Brain microvascular endothelial cell (primary cell): ENCODE measurements at regions not wholly inside any gene's neighbourhood (a gene's known extent, or its start where the extent isn't known, plus 50 kb on each side); places are given as distances from the start of the nearest gene placed in this dataset.

Experiments used
- DNase-seq: peaks from one replicate; pipeline ENCODE4 v3.0.0-alpha.2; 2020
- H3K27ac ChIP-seq: fragments of 250-450 bp; sonication (Bioruptor Pico); 2 replicates; pipeline ENCODE4 v1.5.1; 2020; ENCODE audit warnings: mild to moderate bottlenecking, moderate library complexity
- H3K27me3 ChIP-seq: fragments of 250-450 bp; sonication (Bioruptor Pico); replicated peaks from 2 replicates; pipeline ENCODE4 v1.5.1; 2020; ENCODE audit warnings: mild to moderate bottlenecking
- H3K36me3 ChIP-seq: fragments of 250-450 bp; sonication (Bioruptor Pico); replicated peaks from 2 replicates; pipeline ENCODE4 v1.5.1; 2020; ENCODE audit warnings: mild to moderate bottlenecking
- H3K4me3 ChIP-seq: 2 replicates; pipeline ENCODE4 v1.5.1; 2011; ENCODE audit warnings: low read depth, mild to moderate bottlenecking, control low read depth, low read length, moderate library complexity
- in situ Hi-C: cut with HindIII; loops from 2 replicates; pipeline ENCODE4 v1.10.0; 2017; ENCODE audit warnings: low sequenced_read_pairs, low pct_ligation_motif_present
- TF ChIP-seq, protein P1 (sequence below): IDR thresholded peaks from 2 replicates; pipeline ENCODE4 v1.5.1; 2011; ENCODE audit warnings: low read depth, mild to moderate bottlenecking, moderate library complexity, low read length, control low read depth, inconsistent platforms; ENCODE audit errors: missing control alignments

DNA sequence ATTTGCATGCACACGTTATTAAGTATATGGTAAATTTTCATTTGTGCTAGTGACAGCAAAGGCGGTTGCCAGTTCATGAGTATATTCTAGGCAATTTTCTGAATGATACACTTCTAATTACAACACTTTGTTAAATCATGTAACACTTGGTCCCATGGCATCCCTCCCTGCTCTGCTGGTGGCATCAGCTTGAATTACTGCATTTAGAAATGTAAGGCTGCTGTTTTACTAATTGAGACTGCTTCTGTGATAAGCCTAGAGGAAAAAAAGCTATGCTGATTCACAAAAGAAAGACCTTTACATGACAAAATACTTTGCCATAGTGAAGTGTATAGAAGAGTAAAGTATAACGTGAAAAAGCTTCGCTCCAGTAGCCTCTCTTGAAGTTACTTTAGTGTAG is 636.1 kb downstream of the KCNH5 start:
- Histone ChIP-seq H3K27ac (no peak overlapping the region), H3K36me3 (no peaks in the 10 kb centered on the region), H3K27me3 (no peaks in the 10 kb centered on the region), H3K4me3 (no peak overlapping the region)
- in situ Hi-C loops, result no loop called here
- TF ChIP-seq, protein P1, sequence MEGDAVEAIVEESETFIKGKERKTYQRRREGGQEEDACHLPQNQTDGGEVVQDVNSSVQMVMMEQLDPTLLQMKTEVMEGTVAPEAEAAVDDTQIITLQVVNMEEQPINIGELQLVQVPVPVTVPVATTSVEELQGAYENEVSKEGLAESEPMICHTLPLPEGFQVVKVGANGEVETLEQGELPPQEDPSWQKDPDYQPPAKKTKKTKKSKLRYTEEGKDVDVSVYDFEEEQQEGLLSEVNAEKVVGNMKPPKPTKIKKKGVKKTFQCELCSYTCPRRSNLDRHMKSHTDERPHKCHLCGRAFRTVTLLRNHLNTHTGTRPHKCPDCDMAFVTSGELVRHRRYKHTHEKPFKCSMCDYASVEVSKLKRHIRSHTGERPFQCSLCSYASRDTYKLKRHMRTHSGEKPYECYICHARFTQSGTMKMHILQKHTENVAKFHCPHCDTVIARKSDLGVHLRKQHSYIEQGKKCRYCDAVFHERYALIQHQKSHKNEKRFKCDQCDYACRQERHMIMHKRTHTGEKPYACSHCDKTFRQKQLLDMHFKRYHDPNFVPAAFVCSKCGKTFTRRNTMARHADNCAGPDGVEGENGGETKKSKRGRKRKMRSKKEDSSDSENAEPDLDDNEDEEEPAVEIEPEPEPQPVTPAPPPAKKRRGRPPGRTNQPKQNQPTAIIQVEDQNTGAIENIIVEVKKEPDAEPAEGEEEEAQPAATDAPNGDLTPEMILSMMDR, result no peak
- no peak for DNase-seq

DNA sequence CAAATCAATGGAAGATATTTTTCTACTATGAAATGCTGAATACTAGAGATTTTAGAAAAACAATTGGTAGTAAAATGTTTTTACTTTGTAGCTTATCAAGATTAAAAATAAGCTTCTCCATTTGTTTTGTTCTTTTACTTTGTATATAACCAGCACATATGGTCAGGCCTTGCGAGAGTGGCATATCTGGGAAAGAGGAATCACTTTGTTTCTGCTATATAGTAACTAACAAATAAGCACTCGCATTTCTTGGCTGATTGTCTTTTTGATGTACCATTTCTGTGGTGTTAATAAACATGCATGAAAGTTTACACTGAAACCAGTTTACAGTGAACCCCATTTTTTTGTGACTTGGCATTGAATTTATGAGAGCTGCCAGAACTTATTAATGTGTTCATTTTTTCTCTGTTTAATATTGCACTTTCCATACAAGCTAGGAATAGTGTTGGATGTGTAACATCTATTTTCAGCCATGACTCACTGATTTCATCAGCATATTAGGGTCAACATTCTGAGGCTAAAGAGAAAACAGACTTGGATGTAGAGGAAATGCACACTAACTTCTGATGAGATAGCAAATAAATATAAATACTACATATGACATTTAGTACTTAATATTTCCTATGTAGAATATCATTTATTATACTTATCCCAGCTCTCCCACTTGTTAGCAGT is 635.5 kb downstream of the KCNH5 start:
- in situ Hi-C loops, result no loop called here
- no peak overlapping the region for H3K4me3 ChIP-seq
- peak; percentile 5 for DNase-seq
- no peaks in the 10 kb centered on the region for H3K36me3 ChIP-seq
- H3K27ac ChIP-seq, result no peak overlapping the region
- H3K27me3 ChIP-seq, result no peaks in the 10 kb centered on the region
- TF ChIP-seq, protein P1, result no peak

DNA sequence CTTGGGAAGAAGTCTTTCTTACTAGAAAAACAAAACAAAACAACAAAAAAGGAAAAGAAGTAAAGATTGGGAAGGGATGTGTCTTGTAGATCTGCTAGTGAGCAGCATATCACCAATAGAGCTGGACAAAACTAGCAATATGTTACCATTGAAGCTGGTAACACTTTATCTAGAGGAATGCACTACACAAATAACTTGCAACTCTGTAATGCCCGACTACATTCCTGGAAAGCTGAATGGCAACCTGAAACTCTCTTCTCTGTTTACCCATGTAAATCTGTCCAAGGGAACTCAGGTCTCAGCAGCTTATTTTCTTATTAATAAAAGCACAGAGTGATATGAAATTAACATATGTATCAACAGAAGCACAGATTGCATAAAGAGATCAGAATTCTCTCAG is 624.4 kb downstream of the KCNH5 start:
- no peak for DNase-seq
- in situ Hi-C loops, result no loop called here
- H3K36me3 ChIP-seq, result no peaks in the 10 kb centered on the region
- H3K4me3 ChIP-seq, result no peak overlapping the region
- TF ChIP-seq, protein P1, result no peak
- H3K27ac ChIP-seq, result no peak overlapping the region
- no peaks in the 10 kb centered on the region for H3K27me3 ChIP-seq

DNA sequence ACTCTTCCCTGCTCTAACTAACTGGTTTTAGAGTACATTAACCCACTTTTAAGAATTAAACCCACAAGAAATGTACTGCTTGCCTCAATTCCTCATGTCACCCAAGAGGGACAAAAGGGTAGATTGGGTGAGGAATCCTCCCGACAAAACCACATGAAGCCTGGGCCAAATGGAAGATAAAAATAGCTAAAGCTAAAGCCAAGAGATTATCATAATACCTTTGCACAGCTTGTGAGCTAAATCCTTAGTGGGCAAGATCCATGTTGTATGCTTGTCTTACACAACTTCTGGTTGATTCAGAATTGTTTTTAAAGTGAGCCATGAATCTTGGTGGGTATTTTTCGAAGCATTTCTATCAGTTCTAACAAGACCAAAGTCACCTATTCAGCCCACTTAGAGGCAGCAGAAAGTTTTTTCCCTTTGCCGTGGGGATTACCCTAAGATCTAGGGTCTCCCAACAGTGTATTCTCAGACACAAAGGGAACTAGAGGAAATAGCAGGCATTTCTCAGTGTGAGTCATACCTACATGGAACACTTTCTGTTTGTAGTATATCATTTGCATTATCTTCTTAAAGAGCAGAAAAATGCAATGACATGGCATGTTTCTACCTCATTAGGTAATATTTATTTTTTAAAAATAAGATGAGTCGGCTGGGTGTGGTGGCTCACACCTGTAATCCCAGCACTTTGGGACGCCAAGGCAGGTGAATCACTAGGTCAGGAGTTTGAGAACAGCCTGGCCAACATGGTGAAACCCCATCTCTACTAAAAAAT is 616.6 kb downstream of the KCNH5 start:
- H3K27ac ChIP-seq, result peak overlapping the region; percentile 78
- in situ Hi-C loops, result no loop called here
- H3K4me3 ChIP-seq, result no peak overlapping the region
- DNase-seq, result peak; percentile 44
- TF ChIP-seq, protein P1, result no peak
- no peaks in the 10 kb centered on the region for H3K36me3 ChIP-seq
- no peaks in the 10 kb centered on the region for H3K27me3 ChIP-seq

DNA sequence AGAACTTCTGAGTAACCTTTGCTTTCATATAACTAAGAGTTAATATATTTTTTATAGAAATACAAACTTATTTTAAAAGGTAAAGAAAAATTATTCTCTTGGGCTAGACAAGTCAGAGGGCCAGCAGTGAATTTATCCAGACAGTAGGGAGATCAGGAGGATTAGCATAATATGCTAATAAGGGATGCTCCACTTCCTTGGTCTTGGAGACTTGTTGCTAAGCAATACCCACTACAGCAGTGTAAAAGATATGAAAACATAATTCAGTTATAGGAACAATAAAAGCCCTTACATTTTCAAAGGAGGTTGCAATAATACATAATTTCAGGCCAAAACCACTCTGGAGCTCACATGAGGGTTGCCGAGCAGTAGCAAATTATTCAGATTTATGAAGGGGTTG is 615.6 kb downstream of the KCNH5 start:
- Histone ChIP-seq H3K4me3 (no peak overlapping the region), H3K36me3 (no peaks in the 10 kb centered on the region), H3K27me3 (no peaks in the 10 kb centered on the region), H3K27ac (no peak overlapping the region)
- TF ChIP-seq, protein P1, result no peak
- in situ Hi-C loops, result no loop called here
- no peak for DNase-seq
